H1 (cell line): ENCODE measurements at regions not wholly inside any gene's neighbourhood (a gene's known extent, or its start where the extent isn't known, plus 50 kb on each side); places are given as distances from the start of the nearest gene placed in this dataset.

Experiments
- ASH2L ChIP-seq: fragments of 200-600, 300-600 bp; sonication (generic); IDR thresholded peaks from one replicate; pipeline ENCODE4 v1.7.1; 2017; ENCODE audit warnings: low read length
- CBX5 ChIP-seq: fragments of 300-800, 300-1000 bp; sonication (generic); IDR thresholded peaks from 2 replicates; pipeline ENCODE4 v1.7.1; 2016; ENCODE audit warnings: antibody characterized with exemption, low read length, low read depth
- CTCF ChIP-seq, 3 experiments: IDR thresholded peaks; 1 replicate in 2 of 3; 2 replicates in 1 of 3; pipeline versions ENCODE4 v1.5.1 to v1.6.1; 2011; ENCODE audit warnings: low read length in 3 of 3, mild to moderate bottlenecking in 3 of 3, inconsistent platforms in 2 of 3, low read depth in 1 of 3, moderate library complexity in 1 of 3; ENCODE audit not compliant: insufficient read depth in 1 of 3; ENCODE audit errors: control extremely low read depth in 1 of 3
- EGR1 ChIP-seq: IDR thresholded peaks from 2 replicates; pipeline ENCODE4 v1.6.1; 2011; ENCODE audit warnings: low read depth, low read length, borderline replicate concordance
- EP300 ChIP-seq, 2 experiments: IDR thresholded peaks; 1 replicate in 1 of 2; 2 replicates in 1 of 2; pipeline ENCODE4 v1.6.1; 2011 to 2012; ENCODE audit warnings: low read depth in 2 of 2, low read length in 2 of 2, mild to moderate bottlenecking in 2 of 2, borderline replicate concordance in 1 of 2, inconsistent platforms in 1 of 2, moderate library complexity in 1 of 2
- EZH2 ChIP-seq: fragments of 200-600 bp; sonication (generic); IDR thresholded peaks from 2 replicates; pipeline ENCODE4 v1.7.1; 2012; ENCODE audit warnings: low read depth, mild to moderate bottlenecking, moderate library complexity, low read length, inconsistent platforms; ENCODE audit not compliant: severe bottlenecking
- GABPA ChIP-seq: IDR thresholded peaks from 2 replicates; pipeline ENCODE4 v1.6.1; 2011; ENCODE audit warnings: mild to moderate bottlenecking, low read length, moderate library complexity, borderline replicate concordance; ENCODE audit not compliant: insufficient read depth
- GTF2F1 ChIP-seq: IDR thresholded peaks from 2 replicates; pipeline ENCODE4 v1.6.1; 2012; ENCODE audit warnings: low read depth, low read length, improper control_type of control experiment, borderline replicate concordance
- KDM1A ChIP-seq: fragments of 200-600, 300-600 bp; sonication (generic); IDR thresholded peaks from 2 replicates; pipeline ENCODE4 v1.7.1; 2016; ENCODE audit warnings: mild to moderate bottlenecking, low read length, borderline replicate concordance
- POLR2A ChIP-seq, 2 experiments: IDR thresholded peaks; 1 replicate in 1 of 2; 2 replicates in 1 of 2; pipeline ENCODE4 v1.6.1; 2011; ENCODE audit warnings: low read depth in 2 of 2, low read length in 2 of 2, mild to moderate bottlenecking in 2 of 2; ENCODE audit errors: control extremely low read depth in 1 of 2
- POLR2AphosphoS5 ChIP-seq: IDR thresholded peaks from 2 replicates; pipeline ENCODE4 v1.6.1; 2011; ENCODE audit warnings: low read depth, low read length
- SUZ12 ChIP-seq: fragments of 200-600 bp; sonication (generic); IDR thresholded peaks from 2 replicates; pipeline ENCODE4 v1.6.1; 2012; ENCODE audit warnings: mild to moderate bottlenecking, inconsistent platforms, low read length, moderate library complexity, mixed read lengths
- TEAD4 ChIP-seq: IDR thresholded peaks from 2 replicates; pipeline ENCODE4 v1.6.1; 2012; ENCODE audit warnings: low read depth, low read length, inconsistent platforms, mixed read lengths
- YY1 ChIP-seq: IDR thresholded peaks from 2 replicates; pipeline ENCODE4 v1.6.1; 2011; ENCODE audit warnings: low read depth, mild to moderate bottlenecking, low read length

- TF ChIP-seq EZH2 (no peak), CTCF (IDR thresholded peaks at IDR 0.05; ENCODE audit: control extremely low read depth in 1 of 3, insufficient read depth in 1 of 3, low read depth in 1 of 3, low read length in 3 of 3) (no peak), GABPA (no peak), EP300 (IDR thresholded peaks at IDR 0.05; ENCODE audit: borderline replicate concordance in 1 of 2, low read depth in 2 of 2, low read length in 2 of 2) (no peak), GTF2F1 (no peak), POLR2A (IDR thresholded peaks at IDR 0.05; ENCODE audit: control extremely low read depth in 1 of 2, low read depth in 2 of 2, low read length in 2 of 2) (no peak), TEAD4 (no peak), EGR1 (no peak), POLR2AphosphoS5 (no peak), KDM1A (no peak), SUZ12 (no peak), CBX5 (no peak), ASH2L (no peak), YY1 (no peak)
These were observed 469.9 kb downstream of the CCSER2 start for GRCh38 chr10:84798312-84798711.
